ENCODE measurements at regions not wholly inside any gene's neighbourhood (a gene's known extent, or its start where the extent isn't known, plus 50 kb on each side); places are given as distances from the start of the nearest gene placed in this dataset.

DNA sequence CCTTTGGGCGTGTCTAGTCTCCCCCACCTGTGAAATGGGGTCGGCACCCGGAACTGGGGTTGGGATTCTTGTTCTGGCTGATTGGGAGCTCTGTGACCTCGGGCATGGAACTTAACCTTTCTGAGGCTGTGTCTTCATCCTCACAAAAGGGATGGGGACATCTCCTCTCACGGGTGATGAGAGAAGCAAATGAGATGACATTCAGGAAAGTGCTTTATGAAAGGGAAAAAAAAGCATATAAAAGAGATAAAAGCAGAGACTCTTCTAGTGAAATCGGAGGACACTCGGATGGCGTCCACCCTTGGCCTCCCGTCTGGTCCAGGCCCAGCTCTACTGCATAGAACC is 98.9 kb downstream of the LRRC74A start:
- Histone ChIP-seq H3K9ac (ENCODE audit: low read depth in 1 of 2, low read length in 2 of 2) (no peak overlapping the region), H3K36me3 (ENCODE audit: control insufficient read depth in 4 of 4, insufficient read depth in 3 of 4, low read depth in 1 of 4, low read length in 3 of 4) (no peaks in the 10 kb centered on the region), H3K4me1 (ENCODE audit: control insufficient read depth in 4 of 4, insufficient read depth in 4 of 4, low read length in 3 of 4) (peaks cover 4 to 8% (median 4%) of the 10 kb centered on the region in 4 donors), H3K27ac (ENCODE audit: low read depth in 1 of 2, low read length in 2 of 2) (no peak overlapping the region), H3K27me3 (ENCODE audit: control insufficient read depth in 4 of 4, insufficient read depth in 4 of 4, low read length in 3 of 4) (no peaks in the 10 kb centered on the region), H3K9me3 (ENCODE audit: control insufficient read depth in 4 of 4, low read length in 3 of 4) (no peaks in the 10 kb centered on the region), H3K4me3 (ENCODE audit: low read depth in 1 of 3, low read length in 3 of 3) (no peak overlapping the region)
- TF ChIP-seq, protein P1, sequence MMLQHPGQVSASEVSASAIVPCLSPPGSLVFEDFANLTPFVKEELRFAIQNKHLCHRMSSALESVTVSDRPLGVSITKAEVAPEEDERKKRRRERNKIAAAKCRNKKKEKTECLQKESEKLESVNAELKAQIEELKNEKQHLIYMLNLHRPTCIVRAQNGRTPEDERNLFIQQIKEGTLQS (IDR thresholded peaks at IDR 0.05): no peak
- TF ChIP-seq, protein P2, sequence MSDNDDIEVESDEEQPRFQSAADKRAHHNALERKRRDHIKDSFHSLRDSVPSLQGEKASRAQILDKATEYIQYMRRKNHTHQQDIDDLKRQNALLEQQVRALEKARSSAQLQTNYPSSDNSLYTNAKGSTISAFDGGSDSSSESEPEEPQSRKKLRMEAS (IDR thresholded peaks at IDR 0.05): no peak
- TF ChIP-seq GABPA (IDR thresholded peaks at IDR 0.05 in 1 of 2, conservative IDR thresholded peaks at IDR 0.05 in 1 of 2) (no peak), FOXA1 (IDR thresholded peaks at IDR 0.05) (no peak), HNF4A (conservative IDR thresholded peaks at IDR 0.05) (no peak), NR2F2 (IDR thresholded peaks at IDR 0.05) (no peak), HNF4G (IDR thresholded peaks at IDR 0.05) (no peak), TAF1 (conservative IDR thresholded peaks at IDR 0.05) (no peak), FOXA2 (IDR thresholded peaks at IDR 0.05) (no peak), RAD21 (IDR thresholded peaks at IDR 0.05) (no peak), YY1 (IDR thresholded peaks at IDR 0.05) (no peak), SP1 (IDR thresholded peaks at IDR 0.05) (no peak), EGR1 (IDR thresholded peaks at IDR 0.05; ENCODE audit: low read depth in 2 of 2) (no peak), RXRA (IDR thresholded peaks at IDR 0.05) (no peak), JUND (IDR thresholded peaks at IDR 0.05) (no peak)
- TF ChIP-seq, protein P3, sequence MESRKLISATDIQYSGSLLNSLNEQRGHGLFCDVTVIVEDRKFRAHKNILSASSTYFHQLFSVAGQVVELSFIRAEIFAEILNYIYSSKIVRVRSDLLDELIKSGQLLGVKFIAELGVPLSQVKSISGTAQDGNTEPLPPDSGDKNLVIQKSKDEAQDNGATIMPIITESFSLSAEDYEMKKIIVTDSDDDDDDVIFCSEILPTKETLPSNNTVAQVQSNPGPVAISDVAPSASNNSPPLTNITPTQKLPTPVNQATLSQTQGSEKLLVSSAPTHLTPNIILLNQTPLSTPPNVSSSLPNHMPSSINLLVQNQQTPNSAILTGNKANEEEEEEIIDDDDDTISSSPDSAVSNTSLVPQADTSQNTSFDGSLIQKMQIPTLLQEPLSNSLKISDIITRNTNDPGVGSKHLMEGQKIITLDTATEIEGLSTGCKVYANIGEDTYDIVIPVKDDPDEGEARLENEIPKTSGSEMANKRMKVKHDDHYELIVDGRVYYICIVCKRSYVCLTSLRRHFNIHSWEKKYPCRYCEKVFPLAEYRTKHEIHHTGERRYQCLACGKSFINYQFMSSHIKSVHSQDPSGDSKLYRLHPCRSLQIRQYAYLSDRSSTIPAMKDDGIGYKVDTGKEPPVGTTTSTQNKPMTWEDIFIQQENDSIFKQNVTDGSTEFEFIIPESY (IDR thresholded peaks at IDR 0.05): no peak
- TF ChIP-seq, protein P4, sequence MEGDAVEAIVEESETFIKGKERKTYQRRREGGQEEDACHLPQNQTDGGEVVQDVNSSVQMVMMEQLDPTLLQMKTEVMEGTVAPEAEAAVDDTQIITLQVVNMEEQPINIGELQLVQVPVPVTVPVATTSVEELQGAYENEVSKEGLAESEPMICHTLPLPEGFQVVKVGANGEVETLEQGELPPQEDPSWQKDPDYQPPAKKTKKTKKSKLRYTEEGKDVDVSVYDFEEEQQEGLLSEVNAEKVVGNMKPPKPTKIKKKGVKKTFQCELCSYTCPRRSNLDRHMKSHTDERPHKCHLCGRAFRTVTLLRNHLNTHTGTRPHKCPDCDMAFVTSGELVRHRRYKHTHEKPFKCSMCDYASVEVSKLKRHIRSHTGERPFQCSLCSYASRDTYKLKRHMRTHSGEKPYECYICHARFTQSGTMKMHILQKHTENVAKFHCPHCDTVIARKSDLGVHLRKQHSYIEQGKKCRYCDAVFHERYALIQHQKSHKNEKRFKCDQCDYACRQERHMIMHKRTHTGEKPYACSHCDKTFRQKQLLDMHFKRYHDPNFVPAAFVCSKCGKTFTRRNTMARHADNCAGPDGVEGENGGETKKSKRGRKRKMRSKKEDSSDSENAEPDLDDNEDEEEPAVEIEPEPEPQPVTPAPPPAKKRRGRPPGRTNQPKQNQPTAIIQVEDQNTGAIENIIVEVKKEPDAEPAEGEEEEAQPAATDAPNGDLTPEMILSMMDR (IDR thresholded peaks at IDR 0.05; ENCODE audit: low read depth, low read length, missing input control): no peak
- TF ChIP-seq, protein P5, sequence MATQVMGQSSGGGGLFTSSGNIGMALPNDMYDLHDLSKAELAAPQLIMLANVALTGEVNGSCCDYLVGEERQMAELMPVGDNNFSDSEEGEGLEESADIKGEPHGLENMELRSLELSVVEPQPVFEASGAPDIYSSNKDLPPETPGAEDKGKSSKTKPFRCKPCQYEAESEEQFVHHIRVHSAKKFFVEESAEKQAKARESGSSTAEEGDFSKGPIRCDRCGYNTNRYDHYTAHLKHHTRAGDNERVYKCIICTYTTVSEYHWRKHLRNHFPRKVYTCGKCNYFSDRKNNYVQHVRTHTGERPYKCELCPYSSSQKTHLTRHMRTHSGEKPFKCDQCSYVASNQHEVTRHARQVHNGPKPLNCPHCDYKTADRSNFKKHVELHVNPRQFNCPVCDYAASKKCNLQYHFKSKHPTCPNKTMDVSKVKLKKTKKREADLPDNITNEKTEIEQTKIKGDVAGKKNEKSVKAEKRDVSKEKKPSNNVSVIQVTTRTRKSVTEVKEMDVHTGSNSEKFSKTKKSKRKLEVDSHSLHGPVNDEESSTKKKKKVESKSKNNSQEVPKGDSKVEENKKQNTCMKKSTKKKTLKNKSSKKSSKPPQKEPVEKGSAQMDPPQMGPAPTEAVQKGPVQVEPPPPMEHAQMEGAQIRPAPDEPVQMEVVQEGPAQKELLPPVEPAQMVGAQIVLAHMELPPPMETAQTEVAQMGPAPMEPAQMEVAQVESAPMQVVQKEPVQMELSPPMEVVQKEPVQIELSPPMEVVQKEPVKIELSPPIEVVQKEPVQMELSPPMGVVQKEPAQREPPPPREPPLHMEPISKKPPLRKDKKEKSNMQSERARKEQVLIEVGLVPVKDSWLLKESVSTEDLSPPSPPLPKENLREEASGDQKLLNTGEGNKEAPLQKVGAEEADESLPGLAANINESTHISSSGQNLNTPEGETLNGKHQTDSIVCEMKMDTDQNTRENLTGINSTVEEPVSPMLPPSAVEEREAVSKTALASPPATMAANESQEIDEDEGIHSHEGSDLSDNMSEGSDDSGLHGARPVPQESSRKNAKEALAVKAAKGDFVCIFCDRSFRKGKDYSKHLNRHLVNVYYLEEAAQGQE (IDR thresholded peaks at IDR 0.05): no peak
- 86% methylated on average over 9 of the region's 9 CpGs for WGBS
- DNase-seq (ENCODE audit: low spot score): no peak
